ENCODE measurements at regions not wholly inside any gene's neighbourhood (a gene's known extent, or its start where the extent isn't known, plus 50 kb on each side); places are given as distances from the start of the nearest gene placed in this dataset.

- DNase-seq, result no peak
Measured at GRCh38 chr6:91149246-91149955, 562.5 kb upstream of the MAP3K7 start.

GRCh38 chr6:91144126-91144525 is 557.3 kb upstream of the MAP3K7 start:
- DNase-seq, result no peak

DNA sequence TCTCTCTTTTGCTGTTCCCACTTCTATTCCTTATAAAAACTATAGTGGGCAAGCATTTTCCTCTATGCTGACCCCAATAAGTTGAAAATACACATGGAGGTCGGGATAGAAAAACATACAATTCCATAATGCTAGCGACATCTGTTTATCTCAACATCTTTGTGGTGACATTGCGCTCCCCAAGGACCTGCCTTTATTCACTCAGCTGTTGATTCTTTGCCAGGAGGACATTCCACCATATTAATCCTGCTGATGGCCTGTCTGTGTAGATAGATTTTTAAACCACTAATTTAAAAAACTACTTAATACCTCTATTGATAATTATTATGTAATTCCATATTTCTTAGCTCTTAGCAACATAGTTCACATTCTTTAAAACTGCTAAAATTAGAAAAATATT is 555.3 kb upstream of the MAP3K7 start:
- no peak for DNase-seq

DNA sequence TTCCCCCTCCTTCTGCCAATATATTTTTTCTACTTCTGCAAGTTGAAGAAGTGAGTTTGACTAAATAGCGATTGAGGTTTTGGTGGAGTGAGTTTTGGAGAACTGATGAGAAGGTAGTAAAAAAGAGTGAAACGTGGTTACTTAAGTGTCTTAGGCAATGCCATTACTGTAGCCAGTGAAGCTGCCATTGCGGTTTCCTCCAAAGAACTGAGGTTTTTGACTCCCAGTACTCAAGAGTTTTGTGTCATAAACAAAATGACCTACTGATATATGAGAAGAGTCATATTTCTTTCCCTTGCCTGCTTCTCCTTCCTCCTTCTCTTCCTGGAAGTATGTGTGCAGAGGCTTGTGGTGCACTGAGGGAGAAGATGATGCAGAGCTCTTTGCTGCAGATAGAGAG is 554.5 kb upstream of the MAP3K7 start:
- DNase-seq, result no peak

- DNase-seq, result no peak
Measured at GRCh38 chr6:91140449-91140848, 553.6 kb upstream of the MAP3K7 start.

- DNase-seq, result no peak
Measured at GRCh38 chr6:91137286-91137685, 550.4 kb upstream of the MAP3K7 start.

DNA sequence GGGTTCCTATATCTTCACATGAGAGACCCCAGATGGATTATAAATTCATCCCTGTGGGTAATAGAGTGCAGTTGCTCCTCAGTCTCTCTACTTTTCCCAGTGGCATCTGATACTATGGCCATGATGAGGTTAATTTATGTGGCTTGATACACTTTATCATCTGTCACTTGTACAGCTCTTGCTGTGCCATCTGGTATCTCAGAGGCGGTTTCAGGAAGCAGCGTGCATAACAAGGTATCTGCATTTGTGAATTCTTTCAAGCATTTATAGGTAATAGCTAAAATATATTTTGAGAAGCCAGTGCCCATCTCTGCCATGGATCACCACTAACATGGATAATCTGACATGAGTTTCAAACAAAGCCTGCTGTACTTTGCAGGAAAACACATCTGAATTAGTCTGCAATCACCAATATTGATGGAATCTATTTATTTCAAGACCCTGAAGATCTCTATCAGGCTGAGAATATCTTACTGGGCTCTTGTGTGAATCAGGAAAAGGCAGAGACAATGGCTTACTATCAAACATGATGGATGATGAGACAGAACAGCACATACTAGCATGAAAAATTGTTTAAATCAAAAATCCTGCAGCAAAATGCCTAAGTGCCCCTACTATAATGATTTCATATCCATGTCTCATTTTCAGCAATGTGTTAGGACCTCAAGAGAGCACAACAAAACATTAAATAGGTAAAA is 548.7 kb upstream of the MAP3K7 start:
- DNase-seq, result peak; percentile 59

- DNase-seq, result no peak
Measured at GRCh38 chr6:91132461-91132860, 545.6 kb upstream of the MAP3K7 start.

GRCh38 chr6:91130126-91130525 is 543.3 kb upstream of the MAP3K7 start:
- DNase-seq, result no peak

DNA sequence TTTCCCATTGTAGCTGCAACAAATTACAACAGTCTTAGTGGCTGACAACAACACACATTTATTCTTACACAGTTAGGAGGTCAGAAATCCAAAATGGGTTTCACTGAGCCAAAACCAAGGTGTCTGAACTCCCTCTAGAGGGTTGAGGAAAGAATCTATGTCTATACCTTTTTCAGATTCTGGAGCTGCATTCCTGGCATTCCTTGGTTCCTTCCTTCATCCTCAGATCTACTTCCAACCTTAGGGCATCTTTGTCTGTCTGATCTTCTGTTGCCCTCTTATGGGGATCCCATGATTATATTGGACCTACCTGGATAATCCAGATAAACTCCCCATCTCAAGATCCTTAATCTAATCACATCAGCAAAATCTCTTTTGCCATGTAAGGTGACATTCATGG is 540.9 kb upstream of the MAP3K7 start:
- no peak for DNase-seq

DNA sequence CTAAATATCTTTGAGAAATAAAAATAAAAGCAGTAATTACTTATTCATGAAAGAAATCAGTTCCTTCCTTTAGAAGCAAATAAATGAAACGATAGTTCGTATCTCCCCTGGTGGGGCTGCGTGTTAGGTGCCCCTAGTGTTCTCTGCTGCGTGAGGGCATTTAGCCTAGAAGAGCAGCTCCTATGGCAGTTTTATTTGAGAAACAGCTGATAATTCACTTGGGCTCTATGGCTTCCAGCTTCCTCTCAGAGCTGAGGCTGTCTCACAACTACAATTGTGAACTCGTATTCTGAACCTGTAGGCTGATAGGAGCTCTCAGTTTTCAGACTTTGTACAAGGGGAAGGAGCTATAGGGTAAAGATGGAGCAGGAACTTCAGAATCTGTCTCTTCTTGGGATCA is 540.0 kb upstream of the MAP3K7 start:
- no peak for DNase-seq

- no peak for DNase-seq
Measured at GRCh38 chr6:91117550-91117949, 530.7 kb upstream of the MAP3K7 start.

- no peak for DNase-seq
Measured at GRCh38 chr6:91114123-91114708, 527.3 kb upstream of the MAP3K7 start.

- no peak for DNase-seq
Measured at GRCh38 chr6:91106083-91106482, 519.2 kb upstream of the MAP3K7 start.

DNA sequence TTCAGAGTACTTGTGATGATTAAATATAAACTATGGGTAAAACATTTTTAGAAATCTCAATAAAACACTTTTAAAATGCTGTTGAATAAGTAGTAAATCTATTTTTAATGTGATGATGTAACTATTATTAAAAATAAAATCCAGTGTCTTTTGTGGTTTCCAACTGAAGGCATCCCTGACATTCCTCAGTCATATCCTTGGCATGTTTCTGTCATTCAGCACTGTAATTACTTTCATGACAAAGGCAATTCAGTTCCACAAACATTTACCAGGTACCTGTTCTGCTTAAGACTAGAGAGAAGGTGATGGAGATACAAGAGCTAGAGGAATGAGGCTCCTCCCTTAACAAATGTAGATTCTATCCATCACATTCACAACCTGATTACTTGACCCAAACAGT is 518.7 kb upstream of the MAP3K7 start:
- DNase-seq, result no peak

DNA sequence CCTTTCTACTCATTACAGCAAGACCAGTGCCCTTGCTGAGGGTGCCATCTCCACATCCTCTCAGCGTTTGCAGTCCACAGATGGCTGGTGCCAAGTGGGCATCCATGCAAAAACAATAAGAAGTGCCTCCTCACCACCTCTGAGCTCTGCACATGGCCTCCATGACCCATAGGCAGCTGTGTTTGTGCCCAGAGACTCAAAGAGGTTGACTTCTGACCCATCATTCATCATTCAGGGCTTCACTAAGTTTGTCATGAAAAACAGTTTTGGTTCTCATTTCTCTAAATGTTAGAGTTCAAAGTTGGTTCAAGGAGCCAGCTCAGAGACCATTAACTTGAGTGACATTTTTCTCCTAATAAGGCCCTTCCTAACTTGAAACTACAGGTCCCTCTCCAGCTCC is 512.6 kb upstream of the MAP3K7 start:
- DNase-seq, result no peak

- peak; percentile 28 for DNase-seq
Measured at GRCh38 chr6:91098006-91098405, 511.1 kb upstream of the MAP3K7 start.

- no peak for DNase-seq
Measured at GRCh38 chr6:91097364-91097763, 510.5 kb upstream of the MAP3K7 start.

DNA sequence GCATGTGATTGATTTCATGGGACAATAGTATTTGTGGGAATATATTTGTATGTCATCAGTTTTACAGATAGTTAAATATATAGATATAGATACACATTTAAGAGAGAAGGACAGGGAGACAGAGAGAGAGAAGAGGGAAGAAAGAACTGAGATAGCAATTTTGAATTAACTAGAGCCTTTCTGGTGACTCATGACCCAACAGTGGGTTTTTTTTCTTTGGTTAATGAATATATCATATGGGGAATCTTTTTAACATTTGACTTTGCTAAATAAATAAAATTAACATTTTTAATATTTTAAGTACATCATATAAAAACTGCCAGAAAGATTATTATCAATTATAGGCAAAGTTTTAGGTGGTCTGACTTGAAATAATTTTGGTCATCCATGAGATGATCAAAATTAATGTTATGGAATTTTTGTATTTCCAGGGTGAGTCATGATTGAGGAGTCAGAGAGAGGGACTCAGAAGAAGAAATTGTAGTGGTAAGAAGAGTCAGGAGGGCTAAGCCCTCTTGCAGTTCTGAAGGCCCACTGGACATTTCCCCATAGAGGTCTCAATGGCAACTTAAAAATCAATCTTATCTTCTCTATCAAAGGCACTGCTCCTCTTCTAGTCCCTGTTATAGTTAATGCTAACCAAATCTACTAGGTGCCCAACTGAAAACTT is 508.1 kb upstream of the MAP3K7 start:
- no peak for DNase-seq

DNA sequence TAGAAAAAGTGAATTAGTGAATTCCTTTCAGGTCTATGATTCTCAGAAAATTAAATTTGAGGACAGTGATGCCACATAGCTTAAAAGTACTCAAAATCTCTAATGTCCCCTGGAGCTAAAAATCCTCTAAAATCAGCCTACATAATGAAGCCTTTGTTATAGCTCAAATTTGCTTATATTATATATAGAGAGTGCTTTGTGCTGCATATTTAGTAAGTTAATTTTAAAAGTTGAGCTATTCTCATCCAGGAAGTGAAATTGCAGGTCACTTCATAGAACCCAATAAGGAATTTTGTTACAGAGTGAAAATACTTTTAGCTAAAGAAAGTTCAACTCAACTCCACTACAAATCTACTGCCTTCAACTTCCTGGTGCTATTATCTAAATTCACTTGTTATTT is 507.5 kb upstream of the MAP3K7 start:
- DNase-seq, result no peak

GRCh38 chr6:91088976-91089375 is 502.1 kb upstream of the MAP3K7 start:
- DNase-seq, result no peak

- DNase-seq, result peak; percentile 63
Measured at GRCh38 chr6:91088515-91088914, 501.6 kb upstream of the MAP3K7 start.

- peak; percentile 83 for DNase-seq
Measured at GRCh38 chr6:91087908-91088307, 501.0 kb upstream of the MAP3K7 start.

- no peak for DNase-seq
Measured at GRCh38 chr6:91083211-91083610, 496.3 kb upstream of the MAP3K7 start.
